NT2/D1 (cell line): ENCODE measurements at regions not wholly inside any gene's neighbourhood (a gene's known extent, or its start where the extent isn't known, plus 50 kb on each side); places are given as distances from the start of the nearest gene placed in this dataset.

Experiments used
- DNase-seq: peaks from one replicate; pipeline ENCODE4 v3.0.0-alpha.2; 2011; ENCODE audit warnings: low read depth, low spot score
- H3K27me3 ChIP-seq: 2 replicates; pipeline ENCODE4 v1.6.0; 2011; ENCODE audit warnings: mild to moderate bottlenecking; ENCODE audit not compliant: insufficient read length, insufficient read depth
- H3K36me3 ChIP-seq: 2 replicates; pipeline ENCODE4 v1.6.1; 2011; ENCODE audit warnings: mild to moderate bottlenecking, low read length, mixed read lengths; ENCODE audit not compliant: insufficient read depth, insufficient read length
- H3K4me1 ChIP-seq: 2 replicates; pipeline ENCODE4 v1.5.1; 2011; ENCODE audit not compliant: insufficient read depth, insufficient read length
- H3K4me3 ChIP-seq: 2 replicates; pipeline ENCODE4 v1.5.1; 2011; ENCODE audit warnings: low read depth; ENCODE audit not compliant: insufficient read length
- H3K9ac ChIP-seq: 2 replicates; pipeline ENCODE4 v1.6.0; 2011; ENCODE audit warnings: low read depth; ENCODE audit not compliant: insufficient read length
- H3K9me3 ChIP-seq: 2 replicates; pipeline ENCODE4 v1.5.1; 2011; ENCODE audit warnings: mild to moderate bottlenecking, low read length; ENCODE audit not compliant: insufficient read depth
- SUZ12 ChIP-seq: IDR thresholded peaks from 2 replicates; pipeline ENCODE4 v1.6.1; 2011; ENCODE audit not compliant: insufficient read length, insufficient read depth; ENCODE audit errors: extremely low read depth
- YY1 ChIP-seq: IDR thresholded peaks from 2 replicates; pipeline ENCODE4 v1.6.1; 2011; ENCODE audit not compliant: insufficient read length, insufficient read depth
- ZNF274 ChIP-seq: IDR thresholded peaks from 2 replicates; pipeline ENCODE4 v1.6.1; 2011; ENCODE audit warnings: mild to moderate bottlenecking, low read depth, low read length

- TF ChIP-seq ZNF274 (no peak), YY1 (no peak), SUZ12 (no peak)
- H3K27me3 ChIP-seq = no peaks in the 10 kb centered on the region
- no peak for DNase-seq
- H3K4me1 ChIP-seq = no peaks in the 10 kb centered on the region
- no peaks in the 10 kb centered on the region for H3K36me3 ChIP-seq
- H3K9ac ChIP-seq = no peak overlapping the region
- H3K9me3 ChIP-seq = no peaks in the 10 kb centered on the region
- H3K4me3 ChIP-seq = no peak overlapping the region
Measured at GRCh38 chr3:22265403-22265802, 514.4 kb upstream of the ZNF385D start.

GRCh38 chr3:22269831-22270230 is 518.8 kb upstream of the ZNF385D start:
- Histone ChIP-seq H3K4me3 (no peak overlapping the region), H3K27me3 (no peaks in the 10 kb centered on the region), H3K4me1 (no peaks in the 10 kb centered on the region), H3K9me3 (no peaks in the 10 kb centered on the region), H3K36me3 (no peaks in the 10 kb centered on the region), H3K9ac (no peak overlapping the region)
- DNase-seq = no peak
- TF ChIP-seq SUZ12 (no peak), ZNF274 (no peak), YY1 (no peak)

GRCh38 chr3:22276351-22276750 is 525.3 kb upstream of the ZNF385D start:
- H3K9ac ChIP-seq = no peak overlapping the region
- no peaks in the 10 kb centered on the region for H3K9me3 ChIP-seq
- TF ChIP-seq ZNF274 (no peak), SUZ12 (no peak), YY1 (no peak)
- no peaks in the 10 kb centered on the region for H3K4me1 ChIP-seq
- H3K27me3 ChIP-seq = no peaks in the 10 kb centered on the region
- no peak for DNase-seq
- no peaks in the 10 kb centered on the region for H3K36me3 ChIP-seq
- no peak overlapping the region for H3K4me3 ChIP-seq

DNA sequence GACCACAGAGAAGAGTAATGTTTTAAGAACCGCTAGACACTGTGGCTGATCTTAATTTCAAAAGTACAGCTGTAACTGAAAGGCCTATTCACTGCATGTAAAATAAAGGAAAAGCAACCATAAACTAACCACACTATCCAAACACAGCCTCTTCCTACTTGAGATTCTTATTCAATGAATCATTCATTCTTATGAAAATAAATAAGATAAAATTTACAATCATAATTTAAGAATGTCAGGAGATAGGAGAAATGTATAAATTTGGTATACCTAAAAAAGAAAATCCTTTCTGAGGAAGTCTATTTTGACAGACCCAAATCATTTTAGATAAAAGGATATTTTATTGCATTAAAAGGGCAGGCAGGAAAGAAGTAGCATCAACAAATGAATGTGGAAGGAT is 533.5 kb upstream of the ZNF385D start:
- no peak for DNase-seq
- TF ChIP-seq ZNF274 (no peak), YY1 (no peak), SUZ12 (no peak)
- no peak overlapping the region for H3K4me3 ChIP-seq

GRCh38 chr3:22288756-22289155 is 537.7 kb upstream of the ZNF385D start:
- no peaks in the 10 kb centered on the region for H3K36me3 ChIP-seq
- H3K4me3 ChIP-seq = no peak overlapping the region
- no peak for TF ChIP-seq ZNF274
- TF ChIP-seq SUZ12 = no peak
- TF ChIP-seq YY1 = no peak
- no peaks in the 10 kb centered on the region for H3K4me1 ChIP-seq
- DNase-seq = no peak
- no peaks in the 10 kb centered on the region for H3K27me3 ChIP-seq
- H3K9me3 ChIP-seq = no peaks in the 10 kb centered on the region
- no peak overlapping the region for H3K9ac ChIP-seq

More for the DNA sequence above, 533.5 kb upstream of the ZNF385D start:
- Histone ChIP-seq H3K27me3 (no peaks in the 10 kb centered on the region), H3K9ac (no peak overlapping the region), H3K4me1 (no peaks in the 10 kb centered on the region), H3K36me3 (no peaks in the 10 kb centered on the region), H3K9me3 (no peaks in the 10 kb centered on the region)

DNA sequence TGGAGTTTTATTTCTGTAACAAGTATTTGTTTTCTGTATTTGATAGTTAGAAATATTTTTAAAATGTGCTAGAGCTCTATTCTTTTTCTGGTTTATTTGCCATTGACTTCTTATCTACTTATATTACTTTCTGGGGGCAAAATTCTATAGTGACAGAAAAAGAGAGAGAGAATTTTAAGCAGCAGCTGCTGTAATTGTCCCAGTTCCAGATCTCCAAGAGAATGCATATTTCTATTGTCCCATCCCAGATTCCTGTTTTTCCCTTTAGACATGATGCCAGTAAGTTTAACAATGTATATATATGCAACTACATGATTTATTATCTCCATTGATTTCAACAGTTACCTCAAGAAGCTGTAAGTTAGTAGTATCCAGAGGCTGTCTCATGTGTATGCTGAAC is 541.7 kb upstream of the ZNF385D start:
- Histone ChIP-seq H3K9ac (no peak overlapping the region), H3K27me3 (no peaks in the 10 kb centered on the region), H3K4me1 (no peaks in the 10 kb centered on the region), H3K4me3 (no peak overlapping the region), H3K36me3 (no peaks in the 10 kb centered on the region), H3K9me3 (no peaks in the 10 kb centered on the region)
- no peak for DNase-seq
- TF ChIP-seq YY1 = no peak
- no peak for TF ChIP-seq ZNF274
- TF ChIP-seq SUZ12 = no peak

DNA sequence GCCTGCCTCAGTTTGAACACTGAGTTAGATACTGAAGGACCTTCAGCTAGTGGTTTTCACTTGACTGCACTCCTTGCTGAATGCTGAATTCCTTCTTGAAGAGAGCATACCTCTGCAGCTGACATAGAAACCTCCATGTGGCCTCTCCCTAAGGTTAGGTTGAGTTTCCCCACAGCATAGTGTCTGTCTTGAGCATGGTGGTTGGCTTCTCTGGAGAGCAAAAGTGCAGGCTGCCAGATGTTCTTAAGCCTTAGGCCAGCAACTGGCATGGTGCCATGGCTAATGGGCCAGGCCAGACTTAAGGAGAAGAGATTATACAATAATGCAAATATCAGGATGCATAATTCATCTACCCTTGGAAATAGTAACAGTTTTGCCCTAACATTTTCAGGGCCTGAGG is 545.6 kb upstream of the ZNF385D start:
- no peak overlapping the region for H3K9ac ChIP-seq
- H3K4me3 ChIP-seq = no peak overlapping the region
- no peaks in the 10 kb centered on the region for H3K4me1 ChIP-seq
- no peak for DNase-seq
- TF ChIP-seq ZNF274 (no peak), SUZ12 (no peak), YY1 (no peak)
- no peaks in the 10 kb centered on the region for H3K9me3 ChIP-seq
- no peaks in the 10 kb centered on the region for H3K36me3 ChIP-seq
- no peaks in the 10 kb centered on the region for H3K27me3 ChIP-seq

- H3K4me3 ChIP-seq = no peak overlapping the region
- no peak for DNase-seq
Measured at GRCh38 chr3:22297436-22297835, 546.4 kb upstream of the ZNF385D start.

More at GRCh38 chr3:22297436-22297835, 546.4 kb upstream of the ZNF385D start:
- no peaks in the 10 kb centered on the region for H3K9me3 ChIP-seq
- TF ChIP-seq YY1 (no peak), ZNF274 (no peak), SUZ12 (no peak)
- H3K4me1 ChIP-seq = no peaks in the 10 kb centered on the region
- H3K9ac ChIP-seq = no peak overlapping the region
- no peaks in the 10 kb centered on the region for H3K36me3 ChIP-seq
- no peaks in the 10 kb centered on the region for H3K27me3 ChIP-seq
